ENCODE measurements at regions not wholly inside any gene's neighbourhood (a gene's known extent, or its start where the extent isn't known, plus 50 kb on each side); places are given as distances from the start of the nearest gene placed in this dataset.
A peak's percentile ranks its signal among the peaks of the same experiment; 100 is the strongest.

- no peak for TF ChIP-seq ZNF24 (IDR thresholded peaks at IDR 0.05)
- no peak for TF ChIP-seq TBP (optimal IDR thresholded peaks at IDR 0.05; ENCODE audit: low read depth, low read length)
- TF ChIP-seq POLR2B (IDR thresholded peaks at IDR 0.05; ENCODE audit: low read depth, partially characterized antibody) = no peak
- TF ChIP-seq SMARCC2 (IDR thresholded peaks at IDR 0.05; ENCODE audit: low read depth) = no peak
- peak; percentile 82; the same call in 1 of the 2 replicates for TF ChIP-seq STAG1 (CRISPR knock-in tag; IDR thresholded peaks at IDR 0.05; ENCODE audit: borderline replicate concordance)
- TF ChIP-seq ZKSCAN8 (CRISPR knock-in tag; IDR thresholded peaks at IDR 0.05) = no peak
- no peak for TF ChIP-seq ZNF695 (CRISPR knock-in tag; IDR thresholded peaks at IDR 0.05)
- TF ChIP-seq EHMT2 (IDR thresholded peaks at IDR 0.05) = no peak
- TF ChIP-seq CTCF (IDR thresholded peaks at IDR 0.05 in 2 of 3, conservative IDR thresholded peaks at IDR 0.05 in 1 of 3; ENCODE audit: insufficient read depth in 2 of 3, low read depth in 1 of 3, low read length in 3 of 3) = peak; percentile 91 to 96 (median 91)
- no peak for TF ChIP-seq SIX5 (IDR thresholded peaks at IDR 0.05; ENCODE audit: borderline replicate concordance in 1 of 2, insufficient read depth in 1 of 2, low read depth in 1 of 2, low read length in 2 of 2)
- no peak for TF ChIP-seq HDAC1 (IDR thresholded peaks at IDR 0.05)
- TF ChIP-seq TBL1XR1 (IDR thresholded peaks at IDR 0.05; ENCODE audit: low read length in 2 of 2) = no peak
- no peak for TF ChIP-seq IFI16 (CRISPR knock-in tag; IDR thresholded peaks at IDR 0.05)
- no peak for TF ChIP-seq PREB (CRISPR knock-in tag; IDR thresholded peaks at IDR 0.05)
- no peak for TF ChIP-seq POLR2H (tag; IDR thresholded peaks at IDR 0.05; ENCODE audit: low read depth)
- TF ChIP-seq ZNF134 (CRISPR knock-in tag; conservative IDR thresholded peaks at IDR 0.05) = no peak
- no peak for TF ChIP-seq BRCA1 (IDR thresholded peaks at IDR 0.05)
- TF ChIP-seq BRCA1 (CRISPR knock-in tag; IDR thresholded peaks at IDR 0.05) = no peak
- no peak for TF ChIP-seq DNMT1 (IDR thresholded peaks at IDR 0.05)
- TF ChIP-seq E2F6 (IDR thresholded peaks at IDR 0.05; ENCODE audit: borderline replicate concordance in 1 of 2, extremely low read depth in 1 of 2, insufficient read depth in 1 of 2, insufficient read length in 1 of 2, low read depth in 1 of 2, low read length in 1 of 2, poor library complexity in 1 of 2, severe bottlenecking in 1 of 2) = no peak
- no peak for TF ChIP-seq ARID4B (CRISPR knock-in tag; IDR thresholded peaks at IDR 0.05)
- no peak for TF ChIP-seq C11orf30 (IDR thresholded peaks at IDR 0.05; ENCODE audit: low read depth)
Observed at GRCh38 chr11:33987975-33988580, 63.5 kb upstream of the CAPRIN1 start (continued).

Data from K562 (cell line).